ENCODE measurements at regions not wholly inside any gene's neighbourhood (a gene's known extent, or its start where the extent isn't known, plus 50 kb on each side); places are given as distances from the start of the nearest gene placed in this dataset.
"Not testable (repeated sequence)": the region's sequence is repeated elsewhere in the genome, so short reads cannot be mapped to it uniquely, and the experiment has no call there.

DNA sequence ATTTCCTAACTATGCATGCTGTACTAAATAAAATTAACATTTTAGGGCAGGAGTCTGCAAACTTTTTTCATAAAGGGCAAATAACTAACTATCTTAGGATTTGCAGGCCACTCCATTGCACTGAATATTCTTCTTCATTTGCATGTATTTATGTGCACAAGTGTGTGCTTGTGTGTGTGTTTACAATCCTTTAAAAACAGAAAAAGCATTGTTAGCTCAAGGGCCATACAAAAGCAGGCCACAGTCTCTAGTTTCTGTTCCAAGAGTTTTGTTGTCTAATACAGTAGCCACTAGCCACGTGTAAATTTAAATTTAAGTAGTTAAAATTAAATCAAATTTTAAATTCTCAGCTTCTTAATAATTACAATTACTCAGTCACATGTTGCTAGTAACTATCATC lies 621.8 kb downstream of the TMA16 start:
- Histone ChIP-seq H3K4me3 (no peak overlapping the region), H3K27me3 (no peaks in the 10 kb centered on the region), H3K9me3 (no peaks in the 10 kb centered on the region), H3K36me3 (no peaks in the 10 kb centered on the region), H3K27ac (no peak overlapping the region), H3K4me1 (no peaks in the 10 kb centered on the region)
- no peak for DNase-seq (ENCODE audit: low spot score)
- TF ChIP-seq, protein P1, sequence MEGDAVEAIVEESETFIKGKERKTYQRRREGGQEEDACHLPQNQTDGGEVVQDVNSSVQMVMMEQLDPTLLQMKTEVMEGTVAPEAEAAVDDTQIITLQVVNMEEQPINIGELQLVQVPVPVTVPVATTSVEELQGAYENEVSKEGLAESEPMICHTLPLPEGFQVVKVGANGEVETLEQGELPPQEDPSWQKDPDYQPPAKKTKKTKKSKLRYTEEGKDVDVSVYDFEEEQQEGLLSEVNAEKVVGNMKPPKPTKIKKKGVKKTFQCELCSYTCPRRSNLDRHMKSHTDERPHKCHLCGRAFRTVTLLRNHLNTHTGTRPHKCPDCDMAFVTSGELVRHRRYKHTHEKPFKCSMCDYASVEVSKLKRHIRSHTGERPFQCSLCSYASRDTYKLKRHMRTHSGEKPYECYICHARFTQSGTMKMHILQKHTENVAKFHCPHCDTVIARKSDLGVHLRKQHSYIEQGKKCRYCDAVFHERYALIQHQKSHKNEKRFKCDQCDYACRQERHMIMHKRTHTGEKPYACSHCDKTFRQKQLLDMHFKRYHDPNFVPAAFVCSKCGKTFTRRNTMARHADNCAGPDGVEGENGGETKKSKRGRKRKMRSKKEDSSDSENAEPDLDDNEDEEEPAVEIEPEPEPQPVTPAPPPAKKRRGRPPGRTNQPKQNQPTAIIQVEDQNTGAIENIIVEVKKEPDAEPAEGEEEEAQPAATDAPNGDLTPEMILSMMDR (IDR thresholded peaks at IDR 0.05): no peak

DNA sequence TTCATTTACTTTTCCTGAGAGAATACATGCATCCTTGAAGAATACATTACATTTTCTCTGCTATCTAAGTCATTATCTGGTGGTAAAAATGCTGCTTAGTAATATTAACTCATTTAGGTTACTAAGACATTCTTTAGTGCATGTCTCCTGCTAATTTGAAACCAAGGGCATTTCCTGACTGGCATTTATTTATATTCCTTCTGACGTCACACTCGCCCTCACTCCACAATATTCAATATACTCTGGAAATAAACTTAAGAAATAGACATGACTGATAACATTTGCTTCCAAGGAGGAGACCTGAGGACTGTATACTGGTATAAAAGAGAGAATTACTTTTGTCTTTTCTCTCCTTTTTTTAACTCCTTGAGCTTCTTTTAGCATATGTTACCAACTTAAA lies 619.5 kb upstream of the SMIM31 start:
- H3K27me3 ChIP-seq: no peaks in the 10 kb centered on the region
- TF ChIP-seq, protein P1 (IDR thresholded peaks at IDR 0.05): no peak
- no peaks in the 10 kb centered on the region for H3K4me1 ChIP-seq

DNA sequence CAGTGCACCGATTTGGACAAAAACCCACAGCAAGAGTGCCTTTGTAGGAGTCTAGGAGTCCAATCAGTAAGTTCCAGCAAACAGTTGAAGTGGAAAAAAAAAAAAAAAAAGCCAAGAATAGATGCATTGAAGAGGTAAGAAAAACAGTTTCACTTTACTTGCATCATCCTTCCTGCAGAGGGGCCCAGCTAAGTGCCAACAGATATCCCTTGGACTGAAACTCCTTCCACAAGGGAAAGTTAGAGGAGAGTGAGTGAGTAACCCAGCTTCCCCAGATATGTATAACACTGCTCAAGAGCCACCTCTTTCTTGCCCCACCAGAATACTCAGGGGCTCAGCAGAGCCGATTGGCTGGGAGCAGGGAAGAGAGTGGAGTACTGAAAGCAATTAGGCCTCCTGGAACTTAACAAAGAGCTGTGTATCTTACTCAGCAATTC lies 617.7 kb upstream of the SMIM31 start:
- TF ChIP-seq, protein P1 (IDR thresholded peaks at IDR 0.05): no peak
- Histone ChIP-seq H3K9me3 (no peaks in the 10 kb centered on the region), H3K27me3 (no peaks in the 10 kb centered on the region), H3K4me1 (no peaks in the 10 kb centered on the region), H3K36me3 (no peaks in the 10 kb centered on the region), H3K27ac (no peak overlapping the region), H3K4me3 (no peak overlapping the region)
- DNase-seq (ENCODE audit: low spot score): no peak

More for the DNA sequence above, 619.5 kb upstream of the SMIM31 start:
- Histone ChIP-seq H3K4me3 (no peak overlapping the region), H3K36me3 (no peaks in the 10 kb centered on the region), H3K9me3 (no peaks in the 10 kb centered on the region), H3K27ac (no peak overlapping the region)
- no peak for DNase-seq (ENCODE audit: low spot score)

DNA sequence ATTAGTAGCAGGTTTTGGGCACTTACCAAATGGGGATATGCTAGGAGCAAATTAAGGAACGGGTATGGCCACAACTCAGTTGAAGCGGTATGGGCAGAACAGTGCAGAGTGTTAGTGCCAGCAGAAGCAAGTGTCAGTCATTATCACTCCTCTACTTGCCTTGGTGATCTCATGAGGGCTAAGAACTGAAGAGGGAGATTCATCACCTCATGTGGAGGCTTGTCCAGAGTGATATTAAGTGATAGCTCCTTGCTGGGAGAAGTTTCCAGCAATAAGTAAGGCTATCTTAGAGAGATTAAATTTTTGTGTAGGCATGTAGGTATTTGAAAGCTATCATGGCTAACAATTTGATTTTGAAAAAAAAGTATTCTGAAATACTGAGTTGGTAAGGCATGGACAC lies 615.4 kb upstream of the SMIM31 start:
- no peak overlapping the region for H3K27ac ChIP-seq
- no peaks in the 10 kb centered on the region for H3K4me1 ChIP-seq
- H3K27me3 ChIP-seq: no peaks in the 10 kb centered on the region
- no peaks in the 10 kb centered on the region for H3K9me3 ChIP-seq
- H3K4me3 ChIP-seq: no peak overlapping the region
- H3K36me3 ChIP-seq: no peaks in the 10 kb centered on the region
- DNase-seq (ENCODE audit: low spot score): no peak
- TF ChIP-seq, protein P1 (IDR thresholded peaks at IDR 0.05): no peak

DNA sequence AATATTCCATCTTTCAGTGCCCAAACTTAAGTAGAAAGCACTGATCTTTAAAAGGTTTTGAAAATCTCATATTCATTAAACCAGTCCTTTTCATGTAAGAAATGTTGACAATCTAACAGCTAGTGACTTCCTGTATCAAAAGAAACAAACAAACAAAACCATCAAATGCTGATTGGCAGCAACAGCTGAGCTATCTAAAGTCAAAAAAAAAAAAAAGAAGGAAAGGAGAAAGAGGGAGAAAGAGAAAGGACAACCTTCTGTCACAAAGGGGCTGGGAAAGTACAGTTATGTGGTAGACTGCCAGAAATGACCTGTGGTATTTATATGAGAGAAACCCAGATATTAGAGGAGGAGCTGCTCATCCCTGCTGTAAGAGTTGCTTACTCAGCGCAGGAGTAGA lies 614.6 kb upstream of the SMIM31 start:
- H3K36me3 ChIP-seq: no peaks in the 10 kb centered on the region
- no peaks in the 10 kb centered on the region for H3K4me1 ChIP-seq
- H3K4me3 ChIP-seq: no peak overlapping the region
- no peak for DNase-seq (ENCODE audit: low spot score)
- no peak overlapping the region for H3K27ac ChIP-seq
- no peaks in the 10 kb centered on the region for H3K27me3 ChIP-seq
- TF ChIP-seq, protein P1 (IDR thresholded peaks at IDR 0.05): no peak
- H3K9me3 ChIP-seq: no peaks in the 10 kb centered on the region

DNA sequence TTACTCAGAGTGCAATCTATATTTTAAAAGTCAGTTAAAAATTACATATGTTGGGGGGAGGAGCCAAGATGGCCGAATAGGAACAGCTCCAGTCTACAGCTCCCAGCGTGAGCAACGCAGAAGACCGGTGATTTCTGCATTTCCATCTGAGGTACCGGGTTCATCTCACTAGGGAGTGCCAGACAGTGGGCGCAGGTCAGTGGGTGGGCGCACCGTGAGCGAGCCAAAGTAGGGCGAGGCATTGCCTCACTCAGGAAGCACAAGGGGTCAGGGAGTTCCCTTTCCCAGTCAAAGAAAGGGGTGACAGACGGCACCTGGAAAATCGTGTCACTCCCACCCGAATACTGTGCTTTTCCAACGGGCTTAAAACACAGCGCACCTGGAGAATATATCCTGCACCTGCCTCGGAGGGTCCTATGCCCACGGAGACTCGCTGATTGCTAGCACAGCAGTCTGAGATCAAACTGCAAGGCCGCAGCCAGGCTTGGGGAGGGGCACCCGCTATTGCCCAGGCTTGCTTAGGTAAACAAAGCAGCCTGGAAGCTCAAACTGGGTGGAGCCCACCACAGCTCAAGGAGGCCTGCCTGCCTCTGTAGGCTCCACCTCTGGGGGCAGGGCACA lies 612.1 kb upstream of the SMIM31 start:
- H3K36me3 ChIP-seq; H3K4me3 ChIP-seq; H3K27ac ChIP-seq; H3K27me3 ChIP-seq; DNase-seq (ENCODE audit: low spot score); H3K9me3 ChIP-seq; H3K4me1 ChIP-seq: not testable (repeated sequence)

Measured in right atrium auricular region (tissue), 2 donors.